ENCODE measurements at regions not wholly inside any gene's neighbourhood (a gene's known extent, or its start where the extent isn't known, plus 50 kb on each side); places are given as distances from the start of the nearest gene placed in this dataset.

- ChIA-PET POLR2A (no interaction called here), CTCF (no interaction called here)
- no peak for DNase-seq (ENCODE audit: low read depth, low spot score)
- BruUV-seq (replicated peaks), result no TSS peak
- TF ChIP-seq REST (IDR thresholded peaks at IDR 0.05; ENCODE audit: insufficient read depth in 1 of 2, low read depth in 2 of 2, low read length in 1 of 2) (no peak), SIN3A (IDR thresholded peaks at IDR 0.05; ENCODE audit: borderline replicate concordance, insufficient read depth, low read depth, low read length) (no peak), POLR2AphosphoS5 (IDR thresholded peaks at IDR 0.05; ENCODE audit: low read depth, low read length) (no peak), CTCF (IDR thresholded peaks at IDR 0.05) (no peak), TCF7L2 (IDR thresholded peaks at IDR 0.05; ENCODE audit: low read depth, low read length) (no peak)
- intact Hi-C loops (cut with micrococcal nuclease; ENCODE audit: unreplicated experiment) (no loop called here), in situ Hi-C loops (cut with HindIII; ENCODE audit: low pct_unique_long_range_greater_than_20kb, low sequenced_read_pairs) (no loop called here)
- Histone ChIP-seq H3K4me3 (ENCODE audit: low read depth in 2 of 2, low read length in 2 of 2) (no peak overlapping the region), H3K27me3 (ENCODE audit: control insufficient read depth, insufficient read depth, low read length) (no peaks in the 10 kb centered on the region), H3K27ac (ENCODE audit: low read length) (no peak overlapping the region), H3K36me3 (ENCODE audit: control insufficient read depth, insufficient read depth, low read length) (no peaks in the 10 kb centered on the region), H3K9me3 (ENCODE audit: control insufficient read depth, insufficient read depth, low read depth, low read length) (no peaks in the 10 kb centered on the region), H3K4me1 (ENCODE audit: control insufficient read depth, insufficient read depth, low read length) (no peaks in the 10 kb centered on the region)
- no peak for ATAC-seq
Measured at GRCh38 chr9:7937761-7938491, 138.3 kb upstream of the DMAC1 start.

GRCh38 chr9:7936996-7937395, 137.4 kb upstream of the DMAC1 start:
- TF ChIP-seq REST (IDR thresholded peaks at IDR 0.05; ENCODE audit: insufficient read depth in 1 of 2, low read depth in 2 of 2, low read length in 1 of 2), result no peak
- no peak for TF ChIP-seq SIN3A (IDR thresholded peaks at IDR 0.05; ENCODE audit: borderline replicate concordance, insufficient read depth, low read depth, low read length)
- TF ChIP-seq CTCF (IDR thresholded peaks at IDR 0.05), result no peak
- TF ChIP-seq POLR2AphosphoS5 (IDR thresholded peaks at IDR 0.05; ENCODE audit: low read depth, low read length), result no peak
- no peak for TF ChIP-seq TCF7L2 (IDR thresholded peaks at IDR 0.05; ENCODE audit: low read depth, low read length)
- POLR2A ChIA-PET, result no interaction called here
- no peak overlapping the region for H3K4me3 ChIP-seq (ENCODE audit: low read depth in 2 of 2, low read length in 2 of 2)
- ATAC-seq, result no peak
- no peaks in the 10 kb centered on the region for H3K9me3 ChIP-seq (ENCODE audit: control insufficient read depth, insufficient read depth, low read depth, low read length)
- in situ Hi-C loops (cut with HindIII; ENCODE audit: low pct_unique_long_range_greater_than_20kb, low sequenced_read_pairs), result no loop called here
- DNase-seq (ENCODE audit: low read depth, low spot score), result no peak
- intact Hi-C loops (cut with micrococcal nuclease; ENCODE audit: unreplicated experiment), result no loop called here
- no peak overlapping the region for H3K27ac ChIP-seq (ENCODE audit: low read length)
- BruUV-seq (replicated peaks), result no TSS peak
- no peaks in the 10 kb centered on the region for H3K27me3 ChIP-seq (ENCODE audit: control insufficient read depth, insufficient read depth, low read length)
- H3K36me3 ChIP-seq (ENCODE audit: control insufficient read depth, insufficient read depth, low read length), result no peaks in the 10 kb centered on the region
- H3K4me1 ChIP-seq (ENCODE audit: control insufficient read depth, insufficient read depth, low read length), result no peaks in the 10 kb centered on the region
- CTCF ChIA-PET, result no interaction called here

All from Panc1 (cell line).